Stimulated activated CD4-positive, alpha-beta T cell treated with anti-CD3 and anti-CD28 coated beads, Interleukin-2, amount 100 ng/mL, for 24 hours (primary cell): ENCODE measurements at regions not wholly inside any gene's neighbourhood (a gene's known extent, or its start where the extent isn't known, plus 50 kb on each side); places are given as distances from the start of the nearest gene placed in this dataset.
"Not testable (repeated sequence)": the region's sequence is repeated elsewhere in the genome, so short reads cannot be mapped to it uniquely, and the experiment has no call there.

Experiments used
- DNase-seq, 2 donors: peaks; one replicate each; pipeline ENCODE4 v3.0.0-alpha.2; 2020

- DNase-seq = no peak
Measured at GRCh38 chr13:65936249-65936648, 1293.9 kb downstream of the PCDH9 start.

DNA sequence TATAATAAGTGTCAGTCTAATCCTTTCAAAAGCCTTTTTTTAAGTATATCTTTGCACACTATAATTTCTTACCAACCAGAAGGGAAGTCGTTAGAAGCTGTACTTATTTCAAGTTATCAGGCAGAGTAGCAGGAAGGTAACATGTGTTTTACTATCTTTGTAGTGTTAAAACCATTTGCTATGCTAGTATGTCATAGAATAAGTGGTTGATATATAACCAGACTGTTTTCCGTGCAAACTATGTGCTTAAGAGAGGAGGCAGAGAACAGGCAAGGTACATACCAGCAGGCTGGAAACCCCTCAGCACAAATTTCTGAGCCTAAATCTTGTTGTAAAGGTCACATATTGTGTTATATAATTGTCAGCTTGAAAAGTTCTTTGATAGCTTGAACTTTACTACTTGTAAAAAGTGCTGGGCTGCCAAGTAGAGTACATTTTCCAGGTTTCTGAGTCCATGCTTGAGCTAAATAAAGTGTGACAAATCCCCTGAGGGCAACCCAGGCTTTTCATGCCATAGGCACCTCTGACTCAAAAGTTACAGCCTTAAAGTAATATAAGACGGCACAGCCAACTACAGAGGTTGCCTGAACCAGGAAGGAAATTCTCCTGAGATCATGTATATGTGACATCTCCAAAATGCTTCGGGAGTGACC, 1297.4 kb downstream of the PCDH9 start:
- no peak for DNase-seq

DNA sequence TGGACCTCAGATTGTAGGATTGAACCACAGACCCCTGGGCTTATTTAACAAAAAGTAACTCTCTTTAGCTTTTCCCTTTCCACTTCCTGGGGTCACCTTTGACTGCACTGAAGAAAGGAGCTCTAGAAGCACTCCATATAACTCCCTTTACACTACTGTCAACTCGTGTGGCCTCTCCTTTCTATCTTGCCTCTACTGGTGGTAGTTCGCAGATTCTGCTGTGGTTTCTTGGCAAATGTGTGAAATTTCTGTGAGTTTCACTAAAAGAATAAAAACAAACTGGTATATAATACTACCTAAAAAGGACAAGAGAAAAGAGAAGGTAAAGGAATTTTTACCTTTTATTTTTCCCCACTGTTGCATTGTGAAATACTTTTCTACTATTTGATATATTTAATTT, 1298.1 kb downstream of the PCDH9 start:
- DNase-seq = no peak

GRCh38 chr13:65929436-65929835, 1300.7 kb downstream of the PCDH9 start:
- no peak for DNase-seq

- no peak for DNase-seq
Measured at GRCh38 chr13:65926750-65927171, 1303.4 kb downstream of the PCDH9 start.

DNA sequence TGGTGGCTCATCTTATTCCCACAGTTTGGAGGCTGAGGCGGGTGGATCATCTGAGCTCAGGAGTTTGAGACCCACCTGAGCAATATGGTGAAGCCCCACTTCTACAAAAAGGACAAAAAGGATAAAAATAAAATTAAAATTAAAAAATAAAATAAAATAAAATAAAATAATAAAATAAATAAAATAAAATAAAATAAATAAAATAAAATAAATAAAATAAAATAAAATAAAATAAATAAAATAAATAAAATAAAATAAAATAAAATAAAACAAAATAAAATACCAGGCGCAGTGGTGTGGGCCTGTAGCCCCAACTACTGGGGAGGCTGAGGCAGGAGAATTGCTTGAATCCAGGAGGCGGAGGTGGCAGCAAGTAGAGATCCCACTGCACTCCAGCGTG, 1307.3 kb downstream of the PCDH9 start:
- not testable (repeated sequence) for DNase-seq

GRCh38 chr13:65921933-65922332, 1308.2 kb downstream of the PCDH9 start:
- no peak for DNase-seq

GRCh38 chr13:65917731-65918130, 1312.4 kb downstream of the PCDH9 start:
- no peak for DNase-seq

- DNase-seq = no peak
Measured at GRCh38 chr13:65915195-65915594, 1314.9 kb downstream of the PCDH9 start.

DNA sequence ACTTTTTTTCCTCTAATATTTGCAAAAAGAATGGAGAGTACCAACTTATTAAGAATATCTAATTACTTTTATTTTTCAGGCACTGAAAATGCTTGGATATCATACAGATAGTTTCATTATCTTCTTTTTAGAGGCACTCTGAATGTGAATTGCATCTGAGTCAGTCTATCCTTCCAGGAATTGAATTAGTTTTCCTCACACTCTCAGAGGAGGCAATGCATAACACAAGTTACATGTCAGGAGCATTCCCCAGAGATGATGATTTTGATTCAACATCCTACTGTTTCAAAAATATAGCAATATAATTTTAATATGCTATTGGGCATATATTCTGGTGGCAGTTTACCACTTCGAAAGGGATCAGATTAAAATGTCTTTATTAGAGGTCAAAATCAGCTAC, 1315.4 kb downstream of the PCDH9 start:
- no peak for DNase-seq

DNA sequence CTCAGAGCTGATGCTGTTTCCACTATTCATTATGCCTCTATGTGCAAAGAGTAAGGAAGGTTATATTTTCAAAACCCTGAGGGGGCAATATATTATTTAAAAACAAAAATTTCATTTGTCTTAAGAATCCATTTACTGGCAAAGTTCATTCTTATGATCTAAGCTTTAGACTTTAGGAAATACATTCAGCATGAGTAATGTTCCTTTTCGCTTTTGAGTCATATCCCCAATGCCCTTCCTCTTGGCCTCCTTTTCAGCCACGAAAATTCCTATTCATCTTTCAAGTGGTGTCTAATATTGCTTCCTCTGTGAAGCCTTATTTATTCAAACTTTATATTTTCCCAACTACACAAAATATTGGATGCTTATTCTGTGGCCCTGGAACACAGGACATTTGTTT, 1317.0 kb downstream of the PCDH9 start:
- DNase-seq = no peak

DNA sequence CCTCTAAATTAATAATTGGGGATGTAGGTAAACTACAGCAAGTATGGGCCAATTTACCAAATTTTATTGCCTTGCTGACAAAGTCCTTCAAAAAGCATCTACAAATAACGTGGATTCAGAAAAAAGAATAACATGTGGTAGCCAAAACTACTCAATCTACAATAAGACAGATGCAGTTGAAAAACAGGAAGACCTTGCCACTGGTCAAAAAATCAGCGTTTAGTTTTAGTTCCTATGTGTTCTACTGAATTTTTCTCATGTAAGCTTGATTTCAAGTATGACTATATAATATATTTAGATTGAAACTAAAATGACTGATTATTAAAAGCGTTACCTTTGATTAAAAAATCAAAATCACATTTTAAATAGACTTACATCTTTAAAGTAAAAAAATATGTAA, 1317.6 kb downstream of the PCDH9 start:
- DNase-seq = no peak

DNA sequence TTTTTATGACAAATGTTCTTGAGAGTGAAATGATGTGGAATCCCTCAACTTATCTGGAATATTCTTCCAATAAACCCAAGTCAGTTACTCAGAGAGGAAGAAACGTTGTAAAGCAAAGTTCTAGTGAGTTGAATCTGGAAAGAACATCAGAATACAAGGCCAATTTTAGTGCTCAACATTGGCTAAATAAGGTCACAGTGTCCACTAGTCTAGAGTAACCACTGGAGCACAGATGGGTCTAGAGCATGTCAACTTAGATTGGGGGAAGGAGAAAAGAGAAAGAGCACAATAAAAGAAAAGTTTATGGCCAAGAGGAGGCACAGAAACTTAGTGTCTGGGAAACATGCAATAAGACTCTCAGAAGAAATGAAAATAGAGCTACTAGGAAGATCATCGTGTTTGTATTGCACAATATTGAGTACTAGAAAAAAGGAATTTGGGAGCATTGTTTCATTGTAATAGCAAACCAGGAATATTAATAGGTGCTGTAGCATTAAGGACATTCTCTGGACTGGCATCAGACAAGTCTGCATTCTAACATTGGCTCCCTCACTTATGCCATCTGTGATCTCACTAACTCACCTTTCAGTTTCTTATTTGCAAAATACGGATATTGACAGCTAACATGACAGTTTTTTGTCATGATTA, 1318.5 kb downstream of the PCDH9 start:
- DNase-seq = no peak

DNA sequence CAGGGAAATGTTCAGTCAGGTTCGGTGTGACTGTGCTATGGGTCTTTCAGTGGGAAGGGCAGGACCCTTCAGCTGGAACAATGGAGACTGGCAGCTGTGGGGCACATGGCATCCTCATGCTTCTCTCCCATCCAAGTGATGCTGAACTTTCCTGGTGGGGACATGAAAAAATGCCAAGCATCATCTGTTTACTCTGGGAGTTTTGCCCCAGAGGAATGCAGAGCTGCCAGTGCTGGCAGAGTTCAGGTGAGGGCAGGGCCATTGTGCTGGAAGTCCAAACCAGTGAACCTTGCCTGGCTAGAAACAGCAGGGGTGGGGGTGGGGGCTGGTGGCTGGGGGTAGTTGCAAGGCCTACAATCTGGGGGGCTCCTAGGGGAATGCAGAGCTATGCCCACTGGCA, 1320.6 kb downstream of the PCDH9 start:
- DNase-seq = no peak

GRCh38 chr13:65907666-65908525, 1322.2 kb downstream of the PCDH9 start:
- no peak for DNase-seq

DNA sequence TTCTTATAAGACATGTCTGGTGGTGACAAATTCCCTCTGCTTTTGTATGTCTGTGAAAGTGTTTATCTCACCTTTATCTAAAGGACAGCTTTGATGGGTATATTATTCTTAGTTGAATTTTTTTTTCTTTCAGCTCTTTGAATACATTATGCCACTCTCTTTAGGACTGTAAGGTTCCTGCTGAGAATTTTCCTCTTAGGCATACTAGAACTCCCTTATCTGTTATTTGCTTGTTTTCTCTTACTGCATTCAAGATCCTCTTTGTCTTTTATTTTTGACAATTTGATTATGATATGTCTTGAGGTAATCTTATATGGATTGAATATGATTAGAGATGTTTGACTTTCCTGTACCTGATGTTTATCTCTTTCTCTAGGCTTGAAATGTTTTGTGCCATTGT, 1328.4 kb downstream of the PCDH9 start:
- no peak for DNase-seq

DNA sequence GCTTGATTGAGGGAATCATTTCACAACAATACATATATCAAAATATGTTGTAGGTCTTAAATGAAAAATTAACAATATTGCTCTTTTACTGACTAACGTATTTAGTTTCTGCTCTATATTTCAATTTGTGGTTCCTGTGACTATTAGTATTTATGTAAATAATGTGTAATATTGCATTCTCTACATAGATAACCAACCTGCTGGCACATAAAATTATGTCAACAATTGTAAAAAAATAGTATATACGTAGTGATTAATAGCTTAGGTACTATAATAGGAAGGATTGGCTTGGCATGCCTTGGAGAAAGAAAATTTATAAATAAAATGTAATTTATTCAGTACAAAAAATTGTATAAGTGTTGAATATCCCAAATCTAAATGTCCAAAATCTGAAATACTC, 1336.1 kb downstream of the PCDH9 start:
- DNase-seq = no peak

GRCh38 chr13:65892859-65893258, 1337.3 kb downstream of the PCDH9 start:
- DNase-seq = no peak

GRCh38 chr13:65889368-65889767, 1340.8 kb downstream of the PCDH9 start:
- no peak for DNase-seq

- DNase-seq = no peak
Measured at GRCh38 chr13:65882810-65883209, 1347.3 kb downstream of the PCDH9 start.

DNA sequence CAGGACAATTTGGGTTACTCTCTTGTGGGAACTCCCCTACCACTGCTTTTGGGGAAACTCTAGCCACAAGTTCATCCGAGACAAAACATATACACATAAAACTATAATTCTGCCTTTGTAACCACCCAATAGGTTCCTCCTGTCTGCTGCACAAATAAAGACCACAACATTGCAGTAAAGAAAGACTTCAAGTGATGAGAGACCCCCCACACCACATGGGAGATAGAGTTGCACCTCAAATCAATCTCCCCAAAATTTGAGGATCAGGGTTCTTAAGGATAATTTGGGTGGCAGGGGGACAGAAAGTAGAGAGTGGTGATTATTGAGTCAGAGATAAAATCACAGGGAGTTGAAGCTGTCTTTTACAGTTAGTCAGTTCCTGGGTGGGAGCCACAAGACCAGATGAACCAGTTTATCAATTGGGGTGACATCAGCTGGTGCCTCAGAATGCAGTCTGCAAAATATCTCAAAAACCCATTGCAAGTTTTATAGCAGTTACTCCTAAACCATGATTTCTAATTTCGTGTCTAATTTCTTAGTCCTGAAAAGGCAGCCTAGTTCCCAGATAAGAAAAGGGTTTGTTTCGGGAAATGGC, 1348.5 kb downstream of the PCDH9 start:
- no peak for DNase-seq

- no peak for DNase-seq
Measured at GRCh38 chr13:65875031-65875430, 1355.1 kb downstream of the PCDH9 start.

- DNase-seq = no peak
Measured at GRCh38 chr13:65872448-65872847, 1357.7 kb downstream of the PCDH9 start.

DNA sequence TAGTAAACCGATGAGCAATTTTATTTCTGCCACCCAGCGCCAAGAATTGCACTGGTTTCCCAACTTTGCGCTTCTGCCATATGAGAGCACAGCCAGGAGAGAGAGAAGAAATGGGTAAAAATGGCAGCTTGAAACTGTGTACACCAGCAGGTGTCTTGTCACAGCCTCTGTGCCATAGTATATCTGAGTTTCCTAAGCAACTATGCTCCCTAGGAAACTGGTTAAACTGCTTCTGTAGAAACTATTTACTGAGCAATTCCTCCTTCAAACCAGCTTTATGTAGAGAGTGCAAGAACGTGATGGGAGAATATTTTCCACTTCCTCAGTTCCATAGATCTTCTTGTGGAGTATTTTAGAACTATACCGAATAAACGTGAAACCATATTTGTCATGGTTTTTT, 1361.3 kb downstream of the PCDH9 start:
- DNase-seq = no peak
